HCT116 (cell line): ENCODE measurements at regions not wholly inside any gene's neighbourhood (a gene's known extent, or its start where the extent isn't known, plus 50 kb on each side); places are given as distances from the start of the nearest gene placed in this dataset.

Experiments used
- ATAC-seq: fragments of 200-7000 bp; cut with Tn5 transposase; 2 replicates; pipeline ENCODE4 v1.9.1; 2020; ENCODE audit warnings: mild to moderate bottlenecking, moderate library complexity
- BruUV-seq: library from RNA; stranded (reverse); fragments of 400-500 nt; replicated peaks from 2 replicates; lab custom pipeline; 2021; lab: Mats Ljungman, UMichigan
- CTCF ChIA-PET: fragments of 300-600 bp; sonication (Branson Sonifier 250); formaldehyde crosslinking; loops from one replicate; lab custom pipeline; 2021; ENCODE audit warnings: antibody characterized with exemption; lab: Charles Lee
- POLR2A ChIA-PET: fragments of 300-600, 350-600 bp; sonication (Branson Sonifier 250); formaldehyde crosslinking; loops from one replicate; lab custom pipeline; 2021; ENCODE audit warnings: antibody characterized with exemption; lab: Charles Lee
- RAD21 ChIA-PET, 2 experiments: fragments of 300-600 bp; sonication (Branson Sonifier 250); formaldehyde crosslinking; loops; one replicate each; lab custom pipeline; 2023; ENCODE audit warnings: low total read pairs in 2 of 2; ENCODE audit not compliant: uncharacterized antibody in 2 of 2, unreplicated experiment in 2 of 2, low non-redundant PET in 1 of 2; lab: Charles Lee
- DNase-seq: peaks from one replicate; pipeline ENCODE4 v3.0.0-alpha.2; 2010; ENCODE audit warnings: low read depth, low spot score
- H2AFZ ChIP-seq: fragments of 200-600 bp; shearing (Covaris generic), sonication (generic); 2 replicates; pipeline ENCODE4 v1.6.1; 2017; ENCODE audit warnings: low read depth, mixed run types, mixed read lengths, antibody characterized with exemption, low read length; ENCODE audit not compliant: poor library complexity, severe bottlenecking
- H3K27ac ChIP-seq: 2 replicates; pipeline ENCODE4 v1.5.1; 2012; ENCODE audit warnings: low read depth, low read length
- H3K27me3 ChIP-seq: fragments of 200-600 bp; sonication (generic); 2 replicates; pipeline ENCODE4 v1.6.1; 2016; ENCODE audit warnings: mixed run types, low read length, mixed read lengths; ENCODE audit not compliant: insufficient read depth
- H3K36me3 ChIP-seq, 2 experiments: fragments of 200-500 bp in 1 of 2; fragments of 200-600 bp in 1 of 2; sonication (Bioruptor generic) in 1 of 2; sonication (generic) in 1 of 2; 2 replicates each; pipeline versions ENCODE4 v1.5.1 to v1.6.1; 2014 to 2016; ENCODE audit warnings: low read length in 2 of 2, inconsistent platforms in 1 of 2, mixed read lengths in 1 of 2, mixed run types in 1 of 2; ENCODE audit not compliant: insufficient read depth in 2 of 2, control insufficient read depth in 1 of 2
- H3K4me1 ChIP-seq, 2 experiments: fragments of 200-600 bp in 1 of 2; sonication (generic) in 1 of 2; 2 replicates each; pipeline versions ENCODE4 v1.5.1 to v1.6.1; 2012 to 2017; ENCODE audit warnings: low read length in 2 of 2, inconsistent platforms in 1 of 2, mild to moderate bottlenecking in 1 of 2, mixed read lengths in 1 of 2, mixed run types in 1 of 2, moderate library complexity in 1 of 2; ENCODE audit not compliant: insufficient read depth in 2 of 2, control insufficient read depth in 1 of 2
- H3K4me2 ChIP-seq: fragments of 200-600 bp; sonication (generic); 2 replicates; pipeline ENCODE4 v1.6.1; 2017; ENCODE audit warnings: mixed run types, low read length, mixed read lengths
- H3K4me3 ChIP-seq, 2 experiments: fragments of 200-600 bp in 1 of 2; sonication (generic) in 1 of 2; replicated peaks in 1 of 2; 2 replicates each; pipeline ENCODE4 v1.5.1; 2011 to 2016; ENCODE audit warnings: low read length in 2 of 2, control low read depth in 1 of 2, low read depth in 1 of 2, mild to moderate bottlenecking in 1 of 2, mixed read lengths in 1 of 2, mixed run types in 1 of 2
- H3K79me2 ChIP-seq: fragments of 200-600 bp; sonication (generic); 2 replicates; pipeline ENCODE4 v1.6.1; 2017; ENCODE audit warnings: mild to moderate bottlenecking, mixed run types, low read length, moderate library complexity, mixed read lengths; ENCODE audit not compliant: insufficient read depth
- H3K9ac ChIP-seq: fragments of 200-600 bp; sonication (generic); 2 replicates; pipeline ENCODE4 v1.6.1; 2016; ENCODE audit warnings: low read length, mixed read lengths
- H3K9me2 ChIP-seq: fragments of 200-600 bp; sonication (generic), shearing (Covaris generic); 2 replicates; pipeline ENCODE4 v1.6.1; 2017; ENCODE audit warnings: mixed run types, mild to moderate bottlenecking, moderate library complexity; ENCODE audit not compliant: insufficient read depth
- H3K9me3 ChIP-seq, 2 experiments: fragments of 200-500 bp in 1 of 2; fragments of 200-600 bp in 1 of 2; sonication (Bioruptor generic) in 1 of 2; sonication (generic) in 1 of 2; 2 replicates each; pipeline ENCODE4 v1.6.1; 2014 to 2017; ENCODE audit warnings: low read length in 2 of 2, mixed read lengths in 2 of 2, inconsistent platforms in 1 of 2, low read depth in 1 of 2, mild to moderate bottlenecking in 1 of 2, mixed run types in 1 of 2, moderate library complexity in 1 of 2; ENCODE audit not compliant: control insufficient read depth in 1 of 2, insufficient read depth in 1 of 2
- H4K20me1 ChIP-seq: fragments of 200-600 bp; sonication (generic), shearing (Covaris generic); 2 replicates; pipeline ENCODE4 v1.6.1; 2017; ENCODE audit warnings: mixed run types, mild to moderate bottlenecking, moderate library complexity; ENCODE audit not compliant: insufficient read depth
- ATF3 ChIP-seq: IDR thresholded peaks from 2 replicates; pipeline ENCODE4 v1.6.1; 2012
- CBX3 ChIP-seq: IDR thresholded peaks from 2 replicates; pipeline ENCODE4 v1.6.1; 2012; ENCODE audit warnings: low read depth
- EGR1 ChIP-seq: IDR thresholded peaks from 2 replicates; pipeline ENCODE4 v1.6.1; 2012; ENCODE audit warnings: low read depth
- ELF1 ChIP-seq: IDR thresholded peaks from 2 replicates; pipeline ENCODE4 v1.6.1; 2012; ENCODE audit warnings: low read depth, borderline replicate concordance
- EZH2 ChIP-seq: fragments of 200-600 bp; sonication (generic); IDR thresholded peaks from 2 replicates; pipeline ENCODE4 v1.6.1; 2017; ENCODE audit warnings: antibody characterized with exemption, mixed run types
- EZH2phosphoT487 ChIP-seq: fragments of 200-600 bp; IDR thresholded peaks from 2 replicates; pipeline ENCODE4 v1.6.1; 2018; ENCODE audit warnings: antibody characterized with exemption, borderline replicate concordance
- FOSL1 ChIP-seq: IDR thresholded peaks from 2 replicates; pipeline ENCODE4 v1.6.1; 2012; ENCODE audit warnings: low read depth
- JUND ChIP-seq: IDR thresholded peaks from 2 replicates; pipeline ENCODE4 v1.6.1; 2012
- POLR2A ChIP-seq: IDR thresholded peaks from 2 replicates; pipeline ENCODE4 v1.7.0; 2011; ENCODE audit warnings: borderline replicate concordance; ENCODE audit not compliant: insufficient read depth, insufficient read length; ENCODE audit errors: extremely low read depth
- POLR2AphosphoS5 ChIP-seq: IDR thresholded peaks from 2 replicates; pipeline ENCODE4 v1.6.1; 2011; ENCODE audit warnings: mild to moderate bottlenecking, low read depth, low read length, moderate library complexity
- RAD21 ChIP-seq: IDR thresholded peaks from 2 replicates; pipeline ENCODE4 v1.6.1; 2012; ENCODE audit warnings: low read depth, mild to moderate bottlenecking
- SP1 ChIP-seq: IDR thresholded peaks from 2 replicates; pipeline ENCODE4 v1.6.1; 2012; ENCODE audit warnings: low read depth
- SRF ChIP-seq: IDR thresholded peaks from 2 replicates; pipeline ENCODE4 v1.6.1; 2012; ENCODE audit warnings: low read depth
- TCF7L2 ChIP-seq: IDR thresholded peaks from 2 replicates; pipeline ENCODE4 v1.7.0; 2011; ENCODE audit warnings: borderline replicate concordance, inconsistent platforms; ENCODE audit not compliant: insufficient read depth, insufficient read length; ENCODE audit errors: extremely low read depth
- YY1 ChIP-seq: IDR thresholded peaks from 2 replicates; pipeline ENCODE4 v1.6.1; 2011; ENCODE audit warnings: low read length, low read depth, moderate library complexity, mild to moderate bottlenecking; ENCODE audit not compliant: insufficient replicate concordance; ENCODE audit errors: extremely low read depth
- ZBTB33 ChIP-seq: IDR thresholded peaks from 2 replicates; pipeline ENCODE4 v1.6.1; 2011; ENCODE audit warnings: mild to moderate bottlenecking, low read length, moderate library complexity; ENCODE audit not compliant: insufficient replicate concordance; ENCODE audit errors: extremely low read depth
- ZFX ChIP-seq: fragments of 450-650 bp; IDR thresholded peaks from 2 replicates; pipeline ENCODE4 v1.6.1; 2017
- ZNF274 ChIP-seq: fragments of 200-500 bp; sonication (Bioruptor generic); IDR thresholded peaks from 2 replicates; pipeline ENCODE4 v1.6.1; 2014; ENCODE audit warnings: mild to moderate bottlenecking, low read depth, low read length, inconsistent platforms
- intact Hi-C: fragments of 100-400 bp; cut with micrococcal nuclease; formaldehyde crosslinking; loops from 2 replicates; pipeline ENCODE4 v1.10.0; 2022

- CTCF ChIA-PET: interaction anchor here (2.3 kb wide), 1 partner anchor 20 kb away, joined by 9 read pairs; no protein-coding TSS in a partner anchor
- Histone ChIP-seq H3K27ac (no peak overlapping the region), H3K36me3 (no peaks in the 10 kb centered on the region), H4K20me1 (no peaks in the 10 kb centered on the region), H3K9me2 (no peaks in the 10 kb centered on the region), H3K79me2 (no peaks in the 10 kb centered on the region), H3K4me2 (no peak overlapping the region)
- intact Hi-C loops: no loop called here
- ATAC-seq: no peak
- RAD21 ChIA-PET: no interaction called here
- no peak for TF ChIP-seq YY1
- TF ChIP-seq, all 23 proteins: peak for 0
- BruUV-seq: no TSS peak
- DNase-seq: no peak
- H3K4me1 ChIP-seq: peaks cover 3 to 18% of the 10 kb centered on the region in 2 experiments; a peak in 1 of 4 replicates
- H3K4me3 ChIP-seq: no peak overlapping the region
- H2AFZ ChIP-seq: no peak overlapping the region
- no peaks in the 10 kb centered on the region for H3K9me3 ChIP-seq
- H3K9ac ChIP-seq: no peak overlapping the region
- H3K27me3 ChIP-seq: no peaks in the 10 kb centered on the region
- POLR2A ChIA-PET: no interaction called here
Observed at GRCh38 chr11:10385696-10386095, 69.4 kb upstream of the AMPD3 start.

GRCh38 chr11:10386361-10386760, 68.7 kb upstream of the AMPD3 start:
- no peak overlapping the region for H3K4me2 ChIP-seq
- CTCF ChIA-PET: interaction anchor here (2.3 kb wide), 1 partner anchor 20 kb away, joined by 9 read pairs; no protein-coding TSS in a partner anchor
- H3K79me2 ChIP-seq: no peaks in the 10 kb centered on the region
- ATAC-seq: no peak
- intact Hi-C loops: no loop called here
- H3K27ac ChIP-seq: no peak overlapping the region
- H3K36me3 ChIP-seq: no peaks in the 10 kb centered on the region
- no TSS peak for BruUV-seq
- no peaks in the 10 kb centered on the region for H3K9me3 ChIP-seq
- no peaks in the 10 kb centered on the region for H3K9me2 ChIP-seq
- H3K27me3 ChIP-seq: no peaks in the 10 kb centered on the region
- no peak overlapping the region for H3K4me3 ChIP-seq
- H4K20me1 ChIP-seq: no peaks in the 10 kb centered on the region
- no peak overlapping the region for H2AFZ ChIP-seq
- no peak for DNase-seq
- RAD21 ChIA-PET: no interaction called here
- no peak overlapping the region for H3K9ac ChIP-seq
- POLR2A ChIA-PET: no interaction called here
- peaks cover 3 to 18% of the 10 kb centered on the region in 2 experiments; a peak in 1 of 4 replicates for H3K4me1 ChIP-seq
- TF ChIP-seq FOSL1 (no peak), ATF3 (no peak), SRF (no peak), POLR2A (no peak), CBX3 (no peak), TCF7L2 (no peak), ZBTB33 (no peak), ZNF274 (no peak), JUND (no peak), EZH2phosphoT487 (no peak), ELF1 (no peak), POLR2AphosphoS5 (no peak), ZFX (no peak), RAD21 (no peak), YY1 (no peak), SP1 (no peak), EGR1 (no peak), EZH2 (no peak)
